Activated naive CD8-positive, alpha-beta T cell treated with anti-CD3 and anti-CD28 coated beads, Interleukin-2, amount 50 U/mL, for 16 hours (primary cell): ENCODE measurements at regions not wholly inside any gene's neighbourhood (a gene's known extent, or its start where the extent isn't known, plus 50 kb on each side); places are given as distances from the start of the nearest gene placed in this dataset.

Experiments used
- DNase-seq: peaks from one replicate; pipeline ENCODE4 v3.0.0-alpha.2; 2020; ENCODE audit warnings: low read depth, low spot score

- no peak for DNase-seq
Measured at GRCh38 chr2:18741191-18741590, 151.8 kb upstream of the NT5C1B start.

GRCh38 chr2:18740474-18740881, 151.1 kb upstream of the NT5C1B start:
- DNase-seq = no peak

GRCh38 chr2:18731666-18732065, 142.3 kb upstream of the NT5C1B start:
- no peak for DNase-seq

GRCh38 chr2:18724371-18725145, 135.2 kb upstream of the NT5C1B start:
- DNase-seq = no peak

- no peak for DNase-seq
Measured at GRCh38 chr2:18723219-18723618, 133.8 kb upstream of the NT5C1B start.

GRCh38 chr2:18722101-18722500, 132.7 kb upstream of the NT5C1B start:
- DNase-seq = no peak

GRCh38 chr2:18721038-18721922, 131.9 kb upstream of the NT5C1B start:
- no peak for DNase-seq

- DNase-seq = no peak
Measured at GRCh38 chr2:18719978-18720775, 130.8 kb upstream of the NT5C1B start.

GRCh38 chr2:18708203-18708715, 118.9 kb upstream of the NT5C1B start:
- DNase-seq = no peak

- no peak for DNase-seq
Measured at GRCh38 chr2:18706001-18706400, 116.6 kb upstream of the NT5C1B start.

- DNase-seq = no peak
Measured at GRCh38 chr2:18704276-18704675, 114.9 kb upstream of the NT5C1B start.

- no peak for DNase-seq
Measured at GRCh38 chr2:18703555-18703954, 114.2 kb upstream of the NT5C1B start.

GRCh38 chr2:18701981-18702380, 112.6 kb upstream of the NT5C1B start:
- DNase-seq = no peak

GRCh38 chr2:18701546-18701945, 112.2 kb upstream of the NT5C1B start:
- no peak for DNase-seq

- no peak for DNase-seq
Measured at GRCh38 chr2:18690342-18690741, 101.0 kb upstream of the NT5C1B start.

- DNase-seq = no peak
Measured at GRCh38 chr2:18684206-18685038, 95.1 kb upstream of the NT5C1B start.

GRCh38 chr2:18682681-18683080, 93.3 kb upstream of the NT5C1B start:
- DNase-seq = no peak

GRCh38 chr2:18677280-18677679, 87.9 kb upstream of the NT5C1B start:
- DNase-seq = no peak

- DNase-seq = no peak
Measured at GRCh38 chr2:18674309-18674708, 84.9 kb upstream of the NT5C1B start.

GRCh38 chr2:18671363-18671762, 82.0 kb upstream of the NT5C1B start:
- no peak for DNase-seq

- no peak for DNase-seq
Measured at GRCh38 chr2:18668221-18668620, 78.9 kb upstream of the NT5C1B start.
